ENCODE measurements at regions not wholly inside any gene's neighbourhood (a gene's known extent, or its start where the extent isn't known, plus 50 kb on each side); places are given as distances from the start of the nearest gene placed in this dataset.
"Not testable (repeated sequence)": the region's sequence is repeated elsewhere in the genome, so short reads cannot be mapped to it uniquely, and the experiment has no call there.

DNA sequence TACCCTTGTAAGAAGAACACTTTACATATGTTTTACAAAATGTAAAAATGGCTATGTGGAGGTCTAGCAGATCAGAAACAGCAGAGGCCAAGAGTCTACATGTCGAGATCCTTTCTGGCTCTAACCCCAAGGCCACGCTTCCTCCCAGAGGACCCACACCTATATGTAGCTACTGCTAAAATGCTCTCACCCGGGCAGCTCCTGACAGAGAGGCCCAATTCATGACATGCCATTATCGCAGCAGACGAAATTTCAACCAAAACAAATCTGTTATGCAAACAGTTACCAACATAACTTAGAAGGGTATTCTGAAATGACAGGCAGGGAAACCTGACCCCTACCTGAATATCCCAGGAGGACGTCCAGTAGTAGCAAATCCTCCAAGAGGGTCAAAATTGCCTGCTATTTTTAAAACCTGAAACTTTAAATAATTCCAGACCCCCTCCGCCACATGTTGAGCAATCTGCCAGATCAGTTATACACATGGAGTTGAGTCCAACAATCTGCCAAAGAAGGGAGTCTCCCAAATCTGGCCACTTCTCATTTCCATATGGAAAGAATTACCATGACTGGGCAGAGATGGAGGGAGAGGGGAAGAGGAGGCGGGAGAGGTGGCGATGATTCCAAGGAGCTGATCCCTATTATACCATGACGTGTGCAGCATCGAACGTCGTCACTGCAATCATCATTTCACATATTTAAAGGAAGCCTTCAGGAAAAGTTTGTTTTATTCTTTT is 192.9 kb upstream of the TBL1X start:
- DNase-seq = no peak

DNA sequence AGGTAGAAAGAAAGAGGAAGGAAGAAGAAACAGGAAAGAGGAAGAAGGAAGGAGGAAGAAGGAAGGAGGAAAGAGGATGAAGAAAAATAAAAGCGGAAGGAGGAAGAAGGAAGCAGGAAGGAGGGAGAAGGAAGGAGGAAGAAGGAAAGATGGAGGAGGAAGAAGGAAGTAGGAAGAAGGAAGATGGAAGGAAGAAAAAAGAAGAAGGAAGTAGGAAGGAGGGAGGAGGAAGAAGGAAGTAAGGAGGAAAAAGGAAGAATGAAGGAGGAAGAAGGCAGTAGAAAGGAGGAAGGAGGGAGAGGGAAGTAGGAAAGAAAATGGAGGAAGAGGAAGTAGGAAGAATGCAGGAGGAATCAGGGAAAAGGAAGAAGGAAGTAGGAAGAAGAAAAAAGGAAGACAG is 191.1 kb upstream of the TBL1X start:
- no peak for DNase-seq

GRCh38 chrX:9278475-9279233 is 186.2 kb upstream of the TBL1X start:
- no peak for DNase-seq

- DNase-seq = no peak
Measured at GRCh38 chrX:9279234-9279544, 185.7 kb upstream of the TBL1X start.

- no peak for DNase-seq
Measured at GRCh38 chrX:9280831-9281230, 184.0 kb upstream of the TBL1X start.

GRCh38 chrX:9282325-9282724 is 182.5 kb upstream of the TBL1X start:
- DNase-seq = no peak

GRCh38 chrX:9285342-9285771 is 179.5 kb upstream of the TBL1X start:
- DNase-seq = no peak

DNA sequence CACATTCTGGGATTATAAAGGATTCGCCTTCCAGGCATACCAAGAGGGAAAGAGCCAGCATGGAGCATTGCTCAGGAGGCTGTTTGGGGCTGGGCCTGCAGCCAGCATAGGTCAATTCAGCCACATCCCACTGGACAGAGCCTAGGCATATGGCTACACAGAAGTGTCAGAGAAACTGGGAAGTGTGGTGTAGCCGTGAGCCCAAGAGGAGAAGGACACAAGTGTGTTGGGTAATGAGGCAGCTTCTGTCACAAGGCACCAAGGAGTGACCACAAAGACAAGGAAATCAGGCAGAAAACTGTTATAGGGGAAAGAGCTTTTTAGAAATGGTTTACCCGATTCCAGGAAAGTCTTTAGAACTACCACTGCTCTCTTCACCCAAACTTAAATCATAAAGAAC is 178.6 kb upstream of the TBL1X start:
- DNase-seq = no peak

DNA sequence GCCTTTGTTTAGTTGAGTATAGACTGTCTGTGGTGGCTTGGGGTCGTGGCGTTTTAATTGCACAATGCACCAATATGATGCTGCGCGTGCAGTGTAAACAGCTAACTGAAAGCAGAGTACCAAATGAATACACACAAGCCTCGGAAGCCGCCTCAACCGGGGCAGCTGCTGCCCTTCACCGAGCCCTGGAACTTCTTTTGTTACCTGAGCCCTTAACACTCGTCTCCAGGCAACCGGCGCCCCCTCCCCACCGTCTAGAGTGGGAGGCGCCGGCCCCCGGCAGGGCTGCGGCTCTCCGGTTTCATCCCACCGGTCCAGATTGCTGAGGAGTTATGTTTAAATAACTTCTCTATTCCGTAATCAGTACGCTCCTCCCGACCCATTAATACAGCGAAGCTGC is 173.2 kb upstream of the TBL1X start:
- DNase-seq = no peak

- no peak for DNase-seq
Measured at GRCh38 chrX:9293051-9293496, 171.8 kb upstream of the TBL1X start.

DNA sequence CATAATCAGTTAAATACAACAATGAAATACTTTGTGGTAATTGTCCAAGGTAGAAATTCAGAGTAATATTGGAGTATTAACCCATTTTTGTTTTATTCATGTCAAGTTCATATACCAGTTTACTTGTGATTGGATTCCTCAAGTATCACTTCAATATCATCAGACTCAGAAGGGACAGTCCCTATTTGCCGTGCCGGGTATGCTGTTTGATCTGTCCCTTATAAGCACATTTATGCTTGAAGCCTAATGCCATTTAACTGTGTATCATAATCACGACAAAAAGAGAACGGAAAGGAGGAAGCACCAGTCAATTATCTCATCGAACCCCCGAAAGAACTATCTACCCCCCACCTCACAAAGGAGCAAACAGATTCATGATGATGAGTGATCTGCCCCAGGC is 171.0 kb upstream of the TBL1X start:
- no peak for DNase-seq

DNA sequence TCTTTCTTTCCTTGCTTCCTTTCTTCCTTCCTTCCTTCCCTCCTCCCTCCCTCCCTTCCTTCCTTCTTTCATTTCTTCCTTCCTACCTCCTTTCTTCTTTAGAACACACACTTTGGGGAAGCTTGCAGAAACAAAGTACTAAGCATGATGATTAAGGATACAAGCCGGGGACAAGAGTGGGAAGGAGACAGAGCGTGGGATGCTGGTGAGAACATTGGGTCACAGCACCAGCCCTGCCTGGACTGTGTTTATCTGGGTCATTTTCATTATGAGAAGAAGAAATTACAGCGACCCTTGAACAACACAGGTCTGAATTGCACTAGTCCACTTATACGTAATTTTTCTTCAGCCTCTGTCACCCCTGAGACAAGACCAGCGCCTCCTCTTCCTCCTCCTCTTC is 169.3 kb upstream of the TBL1X start:
- no peak for DNase-seq

GRCh38 chrX:9298221-9298620 is 166.6 kb upstream of the TBL1X start:
- DNase-seq = no peak

- not testable (repeated sequence) for DNase-seq
Measured at GRCh38 chrX:9299681-9300080, 165.2 kb upstream of the TBL1X start.

GRCh38 chrX:9301836-9302235 is 163.0 kb upstream of the TBL1X start:
- DNase-seq = no peak

DNA sequence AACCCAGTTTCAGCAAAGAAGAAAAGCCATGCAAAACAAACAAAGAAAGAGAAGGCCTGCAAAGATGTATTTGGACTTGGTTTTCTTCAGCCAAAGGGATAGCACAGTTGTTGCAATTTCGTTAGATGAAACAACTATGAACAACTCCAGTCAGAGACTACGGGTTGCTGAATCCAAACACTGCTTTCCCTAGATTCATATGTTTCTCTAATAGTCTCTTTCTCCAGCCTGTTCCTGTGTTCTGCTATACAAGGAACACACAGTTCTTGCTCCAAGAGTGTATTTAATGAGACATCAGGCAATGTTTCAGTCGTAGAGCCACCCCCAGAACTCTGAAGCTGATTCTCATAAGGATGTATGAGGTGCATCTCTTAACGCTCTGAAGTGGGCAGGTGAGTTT is 162.5 kb upstream of the TBL1X start:
- no peak for DNase-seq

- no peak for DNase-seq
Measured at GRCh38 chrX:9308426-9308825, 156.4 kb upstream of the TBL1X start.

DNA sequence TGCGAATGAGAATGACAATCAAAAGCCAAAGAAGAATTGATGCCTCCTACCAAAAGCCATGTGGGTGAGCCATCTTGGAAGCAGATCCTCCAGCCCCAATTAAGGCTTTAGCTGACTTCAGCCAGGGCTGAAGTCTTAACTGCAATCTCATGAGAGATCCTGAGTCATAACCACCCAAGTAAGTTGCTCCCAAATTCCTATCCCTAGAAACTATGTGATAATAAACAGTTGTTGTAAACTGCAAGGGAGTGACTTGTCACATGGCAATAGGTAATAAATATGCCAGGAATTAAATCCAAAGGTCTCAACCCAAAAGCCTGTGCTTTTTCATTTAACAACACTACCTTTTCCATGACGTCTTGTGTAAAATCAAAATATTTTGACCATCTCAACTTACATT is 154.2 kb upstream of the TBL1X start:
- DNase-seq = no peak

- no peak for DNase-seq
Measured at GRCh38 chrX:9311421-9312160, 153.3 kb upstream of the TBL1X start.

DNA sequence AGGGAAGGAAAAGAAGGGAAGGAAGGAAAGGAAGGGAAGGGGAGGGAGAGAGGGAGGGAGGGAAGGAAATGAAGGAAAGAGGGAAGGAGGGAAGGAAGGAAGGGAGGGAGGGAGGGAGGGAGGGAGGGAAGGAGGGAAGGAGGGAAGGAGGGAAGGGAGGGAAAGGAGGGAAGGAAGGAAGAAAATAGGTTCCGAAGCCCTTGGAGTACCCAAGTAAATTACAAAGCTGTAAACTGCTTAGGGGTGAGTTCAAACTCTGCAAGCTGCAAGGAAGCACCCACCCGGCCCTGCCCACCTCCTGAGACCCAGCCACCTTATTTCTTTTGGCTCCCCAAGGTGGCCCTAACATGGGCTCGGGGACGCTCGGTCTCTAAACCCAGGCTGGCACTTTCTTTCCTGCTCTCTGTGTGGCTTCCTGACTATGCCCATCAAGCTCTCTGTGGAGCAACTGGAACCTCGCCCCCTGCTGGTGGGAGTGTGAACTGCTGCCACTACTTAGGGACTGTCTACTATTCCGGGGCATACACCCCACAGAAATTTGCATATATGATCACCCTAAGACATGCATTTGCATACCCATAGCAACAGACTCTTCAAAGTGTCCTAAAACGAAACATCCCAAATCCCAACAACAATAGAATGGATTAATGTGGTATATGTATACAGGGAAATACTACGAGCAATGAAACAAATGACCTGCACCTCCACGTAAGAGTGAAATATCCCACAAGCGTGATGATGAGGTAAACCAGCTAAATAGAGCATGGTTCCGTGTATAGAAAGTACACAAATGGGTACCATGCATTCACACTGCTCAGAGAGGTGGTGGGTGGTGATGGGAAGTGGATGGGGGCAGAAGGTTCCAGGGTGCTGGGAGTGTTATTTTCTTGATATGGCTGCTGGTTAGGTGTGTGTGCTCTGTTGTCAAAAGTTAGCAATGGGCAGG is 151.7 kb upstream of the TBL1X start:
- peak; percentile 64 for DNase-seq

DNA sequence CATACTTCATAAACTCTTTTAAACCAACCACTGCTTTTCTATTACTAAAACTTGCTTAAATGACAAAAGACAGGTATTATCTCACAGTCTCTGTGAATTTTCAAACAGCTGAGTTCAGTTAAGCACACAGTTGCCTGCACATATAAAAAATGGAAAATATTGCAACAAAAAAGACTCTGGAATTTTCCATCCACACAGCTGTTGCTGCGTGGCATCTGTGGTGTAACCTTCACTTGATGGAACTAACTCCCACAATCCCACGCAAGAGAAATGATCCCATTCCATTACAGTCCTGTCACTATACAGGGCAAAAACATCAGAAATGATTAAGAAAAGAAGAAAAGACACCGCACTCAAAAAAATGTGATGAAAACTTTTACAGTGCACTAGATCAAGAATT is 149.8 kb upstream of the TBL1X start:
- DNase-seq = no peak

DNA sequence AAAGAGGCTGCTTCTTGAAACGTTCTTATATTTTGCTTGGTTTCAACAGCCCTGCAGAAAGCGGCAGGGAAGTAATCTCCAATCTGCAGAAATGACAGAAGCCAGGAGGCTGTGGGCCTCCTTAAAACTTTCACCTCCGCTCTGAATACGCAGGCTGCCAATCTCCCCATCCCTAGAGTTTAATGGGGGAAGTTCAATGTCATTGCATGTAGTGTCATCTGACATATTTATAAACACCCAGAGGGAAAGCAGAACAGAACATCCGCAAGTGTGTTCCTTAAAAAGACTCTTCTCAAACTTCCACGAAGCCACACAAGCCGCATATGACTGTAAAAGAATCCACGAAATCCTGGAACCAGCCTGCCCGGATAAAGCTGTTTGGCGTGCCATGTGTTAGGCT is 148.8 kb upstream of the TBL1X start:
- no peak for DNase-seq

DNA sequence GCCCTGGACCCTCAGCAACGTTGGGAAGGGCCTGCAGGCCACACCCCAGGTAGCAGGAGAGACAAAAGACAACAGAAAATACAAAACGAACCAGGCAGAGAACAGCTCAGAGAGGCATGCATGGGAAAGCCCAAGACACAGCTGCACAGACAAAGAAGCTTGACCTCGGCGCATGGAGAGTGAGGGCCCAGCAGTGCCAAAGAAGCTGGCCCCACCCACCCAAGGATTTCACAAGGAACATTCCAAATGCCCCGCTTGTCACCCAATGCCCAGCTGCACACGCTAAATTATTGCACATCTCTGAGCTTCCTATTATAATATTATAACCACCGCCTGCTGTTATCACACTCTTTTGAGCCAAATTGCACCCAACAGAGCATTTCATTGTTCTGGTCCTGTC is 147.7 kb upstream of the TBL1X start:
- DNase-seq = no peak

All from effector CD4-positive, alpha-beta T cell (primary cell).